H9 (cell line): ENCODE measurements at regions not wholly inside any gene's neighbourhood (a gene's known extent, or its start where the extent isn't known, plus 50 kb on each side); places are given as distances from the start of the nearest gene placed in this dataset.

Experiments
- DNase-seq: peaks from one replicate; pipeline ENCODE4 v3.0.0-alpha.2; 2017
- H2AFZ ChIP-seq: one replicate; pipeline ENCODE4 v1.6.1; 2013; ENCODE audit warnings: mild to moderate bottlenecking, low read length, control low read depth, moderate library complexity
- H2AK5ac ChIP-seq: 2 replicates; pipeline ENCODE4 v1.6.1; 2013; ENCODE audit warnings: low read length, control low read depth, mixed read lengths; ENCODE audit not compliant: insufficient read length
- H2BK120ac ChIP-seq: one replicate; pipeline ENCODE4 v1.6.1; 2013; ENCODE audit warnings: low read depth, mild to moderate bottlenecking, low read length, control low read depth, inconsistent platforms; ENCODE audit not compliant: poor library complexity, severe bottlenecking
- H2BK12ac ChIP-seq: 2 replicates; pipeline ENCODE4 v1.6.1; 2013; ENCODE audit warnings: low read length, control low read depth, mixed read lengths, low read depth; ENCODE audit not compliant: insufficient read length
- H2BK15ac ChIP-seq: 2 replicates; pipeline ENCODE4 v1.6.1; 2013; ENCODE audit warnings: low read depth, low read length, control low read depth
- H2BK20ac ChIP-seq: one replicate; pipeline ENCODE4 v1.6.1; 2013; ENCODE audit warnings: low read depth, mild to moderate bottlenecking, low read length, control low read depth, inconsistent platforms; ENCODE audit not compliant: poor library complexity, severe bottlenecking
- H2BK5ac ChIP-seq: 2 replicates; pipeline ENCODE4 v1.6.1; 2013; ENCODE audit warnings: low read length, control low read depth, mixed read lengths; ENCODE audit not compliant: insufficient read length
- H3K14ac ChIP-seq: 2 replicates; pipeline ENCODE4 v1.6.1; 2013; ENCODE audit warnings: low read length, control low read depth; ENCODE audit not compliant: insufficient read depth
- H3K18ac ChIP-seq: 2 replicates; pipeline ENCODE4 v1.6.1; 2013; ENCODE audit warnings: low read depth, mild to moderate bottlenecking, mixed read lengths, low read length, control low read depth; ENCODE audit not compliant: insufficient read length
- H3K23ac ChIP-seq: 2 replicates; pipeline ENCODE4 v1.6.1; 2013; ENCODE audit warnings: low read length, control low read depth, mixed read lengths, low read depth; ENCODE audit not compliant: insufficient read length
- H3K23me2 ChIP-seq: 2 replicates; pipeline ENCODE4 v1.6.1; 2013; ENCODE audit warnings: low read depth, mild to moderate bottlenecking, mixed read lengths, low read length, control low read depth; ENCODE audit not compliant: insufficient read length, poor library complexity, severe bottlenecking
- H3K27ac ChIP-seq: 2 replicates; pipeline ENCODE4 v1.5.1; 2013; ENCODE audit warnings: low read length, control low read depth, mixed read lengths, low read depth; ENCODE audit not compliant: insufficient read length
- H3K27me3 ChIP-seq: 2 replicates; pipeline ENCODE4 v1.6.1; 2013; ENCODE audit warnings: low read length, control low read depth, inconsistent platforms; ENCODE audit not compliant: insufficient read depth
- H3K4ac ChIP-seq: 2 replicates; pipeline ENCODE4 v1.6.1; 2013; ENCODE audit warnings: low read depth, mild to moderate bottlenecking, control low read depth, inconsistent platforms, low read length, moderate library complexity
- H3K4me1 ChIP-seq: 2 replicates; pipeline ENCODE4 v1.6.1; 2013; ENCODE audit warnings: low read length, control low read depth, inconsistent platforms; ENCODE audit not compliant: insufficient read depth
- H3K4me2 ChIP-seq: 2 replicates; pipeline ENCODE4 v1.6.1; 2013; ENCODE audit warnings: low read length, control low read depth, mixed read lengths; ENCODE audit not compliant: insufficient read length, insufficient read depth
- H3K56ac ChIP-seq: 2 replicates; pipeline ENCODE4 v1.6.1; 2013; ENCODE audit warnings: low read depth, mild to moderate bottlenecking, mixed read lengths, low read length, control low read depth; ENCODE audit not compliant: insufficient read length
- H3K79me1 ChIP-seq: 2 replicates; pipeline ENCODE4 v1.6.1; 2013; ENCODE audit warnings: low read depth, mild to moderate bottlenecking, moderate library complexity, low read length, control low read depth, inconsistent platforms; ENCODE audit not compliant: insufficient read depth, poor library complexity, severe bottlenecking
- H3K79me2 ChIP-seq: 2 replicates; pipeline ENCODE4 v1.6.1; 2013; ENCODE audit warnings: low read length, control low read depth, inconsistent platforms; ENCODE audit not compliant: insufficient read depth
- H3K9ac ChIP-seq: 2 replicates; pipeline ENCODE4 v1.6.1; 2013; ENCODE audit warnings: low read length, control low read depth, mixed read lengths; ENCODE audit not compliant: insufficient read length; ENCODE audit errors: extremely low read depth
- H3K9me3 ChIP-seq: one replicate; pipeline ENCODE4 v1.6.1; 2013; ENCODE audit warnings: low read depth, low read length, inconsistent platforms; ENCODE audit not compliant: control insufficient read depth
- H3T11ph ChIP-seq: one replicate; pipeline ENCODE4 v1.6.1; 2013; ENCODE audit warnings: mild to moderate bottlenecking, low read length, control low read depth, inconsistent platforms
- H4K20me1 ChIP-seq: one replicate; pipeline ENCODE4 v1.6.1; 2013; ENCODE audit not compliant: control insufficient read depth, insufficient read length, insufficient read depth
- H4K5ac ChIP-seq: 2 replicates; pipeline ENCODE4 v1.6.1; 2013; ENCODE audit warnings: low read depth, mild to moderate bottlenecking, mixed read lengths, low read length, control low read depth; ENCODE audit not compliant: insufficient read length
- H4K8ac ChIP-seq: replicated peaks from 2 replicates; pipeline ENCODE4 v1.6.1; 2013; ENCODE audit warnings: low read length, control low read depth, mixed read lengths, low read depth; ENCODE audit not compliant: insufficient read length
- H4K91ac ChIP-seq: 2 replicates; pipeline ENCODE4 v1.6.1; 2013; ENCODE audit warnings: low read depth, mild to moderate bottlenecking, moderate library complexity, mixed read lengths, low read length, control low read depth; ENCODE audit not compliant: insufficient read length
- H3K27ac Mint-ChIP-seq, 3 experiments: 2 replicates in 2 of 3; 3 replicates in 1 of 3; pipeline ENCODE4 v1.8.0; 2020 to 2021; ENCODE audit warnings: mixed read lengths in 3 of 3, mild to moderate bottlenecking in 1 of 3, moderate library complexity in 1 of 3
- H3K27me3 Mint-ChIP-seq: 2 replicates; pipeline ENCODE4 v1.8.0; 2021; ENCODE audit warnings: low read depth, mild to moderate bottlenecking, moderate library complexity, mixed read lengths
- H3K36me3 Mint-ChIP-seq, 3 experiments: 2 replicates in 2 of 3; 3 replicates in 1 of 3; pipeline ENCODE4 v1.8.0; 2020 to 2021; ENCODE audit warnings: low read depth in 3 of 3, mixed read lengths in 3 of 3; ENCODE audit not compliant: insufficient read depth in 1 of 3
- H3K4me1 Mint-ChIP-seq, 2 experiments: 2 replicates each; pipeline ENCODE4 v1.8.0; 2020; ENCODE audit warnings: mixed read lengths in 2 of 2
- H3K4me3 Mint-ChIP-seq, 2 experiments: 2 replicates in 1 of 2; 3 replicates in 1 of 2; pipeline ENCODE4 v1.8.0; 2020 to 2021; ENCODE audit warnings: mild to moderate bottlenecking in 2 of 2, mixed read lengths in 2 of 2, moderate library complexity in 1 of 2
- H3K9me3 Mint-ChIP-seq, 2 experiments: 2 replicates in 1 of 2; 3 replicates in 1 of 2; pipeline ENCODE4 v1.8.0; 2020; ENCODE audit warnings: mild to moderate bottlenecking in 2 of 2, mixed read lengths in 2 of 2, moderate library complexity in 1 of 2
- CTCF ChIP-seq: fragments of 200-600 bp; sonication (generic); conservative IDR thresholded peaks from 3 replicates; pipeline ENCODE4 v1.8.0; 2021; ENCODE audit warnings: antibody characterized with exemption, mild to moderate bottlenecking
- WGBS: extraction: QIAGEN DNeasy Blood & Tissue Kit; methylation state at CpG from one replicate; pipeline ENCODE4 v1.1.7; 2013; ENCODE audit warnings: missing lambda C conversion rate, low lambda C conversion rate, mixed read lengths; ENCODE audit not compliant: insufficient read length; ENCODE audit errors: extremely low coverage; 5-methylcytosine and 5-hydroxymethylcytosine counted together

GRCh38 chr6:167537816-167538215 is 212.9 kb downstream of the TTLL2 start:
- Mint-ChIP-seq H3K27ac (no peak overlapping the region), H3K36me3 (peaks cover 3 to 39% (median 5%) of the 10 kb centered on the region in 3 experiments; a peak in 6 of 7 replicates), H3K9me3 (peaks cover 27 to 29% of the 10 kb centered on the region in 2 experiments), H3K4me1 (peaks cover 21 to 22% of the 10 kb centered on the region in 2 experiments), H3K4me3 (no peak overlapping the region), H3K27me3 (peaks cover 26% of the 10 kb centered on the region)
- Histone ChIP-seq H3K79me2 (no peaks in the 10 kb centered on the region), H3K79me1 (no peaks in the 10 kb centered on the region), H3K56ac (no peak overlapping the region), H3K9me3 (no peaks in the 10 kb centered on the region), H4K20me1 (no peaks in the 10 kb centered on the region), H3K18ac (no peak overlapping the region), H2BK120ac (no peak overlapping the region), H4K8ac (no peak overlapping the region), H3K23ac (no peak overlapping the region), H3K27ac (no peak overlapping the region), H2BK12ac (no peak overlapping the region), H2BK5ac (no peak overlapping the region), H3K4me2 (no peak overlapping the region), H3K27me3 (no peaks in the 10 kb centered on the region), H2AFZ (no peak overlapping the region), H3K14ac (no peak overlapping the region), H2AK5ac (no peak overlapping the region), H3K4ac (no peak overlapping the region), H3K9ac (no peak overlapping the region), H3K23me2 (no peaks in the 10 kb centered on the region), H2BK15ac (no peak overlapping the region), H4K5ac (no peak overlapping the region), H3T11ph (no peak overlapping the region), H2BK20ac (no peak overlapping the region), H3K4me1 (no peaks in the 10 kb centered on the region; the same call in 1 of the 2 replicates), H4K91ac (no peak overlapping the region)
- DNase-seq, result no peak
- no CpG with 5 or more reads among the region's 2 CpGs for WGBS
- no peak for TF ChIP-seq CTCF
